T47D (cell line): ENCODE measurements at regions not wholly inside any gene's neighbourhood (a gene's known extent, or its start where the extent isn't known, plus 50 kb on each side); places are given as distances from the start of the nearest gene placed in this dataset.

ENCODE experiments used
- DNase-seq, 2 experiments: peaks; one replicate each; pipeline versions ENCODE4 v3.0.0 to v3.0.0-alpha.2; 2011 to 2012; ENCODE audit warnings: low read depth in 1 of 2, low spot score in 1 of 2
- JUND ChIP-seq: IDR thresholded peaks from 2 replicates; pipeline ENCODE4 v1.6.1; 2012; ENCODE audit warnings: low read depth
- in situ Hi-C: cut with HindIII; loops from 2 replicates; pipeline ENCODE4 v1.10.0; 2016; ENCODE audit warnings: low sequenced_read_pairs, low pct_unique_long_range_greater_than_20kb

DNA sequence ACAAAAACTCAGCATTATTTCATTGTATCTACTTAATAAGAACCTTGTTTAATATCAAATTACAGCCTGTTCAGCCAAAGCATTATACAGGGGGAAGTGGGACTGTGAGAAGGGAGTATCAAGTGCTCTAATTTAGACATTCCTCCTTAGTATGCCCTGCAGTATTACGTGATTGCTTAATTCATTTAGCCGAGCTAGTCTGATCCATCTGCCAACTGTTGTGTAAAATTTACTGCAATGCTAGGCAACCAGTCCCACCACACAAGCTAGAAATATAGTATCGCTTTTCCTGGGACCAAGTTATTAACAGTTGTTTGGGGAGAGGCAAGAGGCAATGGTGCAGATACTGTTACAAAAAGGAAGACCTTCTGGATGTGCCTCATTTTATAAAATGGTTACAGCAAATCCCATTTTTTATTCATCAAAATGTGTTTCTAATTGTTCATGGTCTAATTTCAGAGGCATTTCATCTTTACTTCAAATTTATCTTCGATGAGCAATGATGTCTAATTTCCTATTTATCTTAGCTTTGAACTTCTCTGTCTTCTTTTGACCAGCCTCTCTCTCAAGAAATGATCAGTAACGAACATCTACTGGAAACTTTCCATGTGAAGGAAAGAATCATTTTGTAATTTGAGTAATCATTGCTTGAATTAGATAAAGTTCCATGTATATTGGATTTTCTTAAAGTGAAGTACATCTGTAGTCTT, 283.3 kb downstream of the DUSP10 start:
- no peak for TF ChIP-seq JUND
- DNase-seq = no peak
- in situ Hi-C loops = no loop called here

DNA sequence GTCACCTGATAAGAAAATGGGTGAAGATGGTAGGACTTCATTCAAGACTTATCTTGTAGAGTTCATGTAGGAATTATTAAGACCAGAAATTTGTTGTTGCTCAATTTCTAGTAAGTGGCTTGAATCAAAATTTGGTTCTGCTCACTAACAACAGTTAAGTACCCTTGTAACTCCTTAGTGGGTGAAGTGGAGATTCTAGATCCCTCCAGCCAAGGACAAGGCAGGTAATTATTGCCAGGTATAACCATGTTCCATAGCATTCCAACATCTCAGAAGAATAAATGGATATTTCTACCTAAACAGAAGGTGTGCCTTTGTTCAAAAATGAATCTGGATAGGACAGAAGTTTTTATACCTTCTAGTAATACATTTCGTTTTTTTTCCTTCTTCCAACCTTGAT, 282.3 kb downstream of the DUSP10 start:
- DNase-seq = no peak
- in situ Hi-C loops = no loop called here
- TF ChIP-seq JUND = no peak

DNA sequence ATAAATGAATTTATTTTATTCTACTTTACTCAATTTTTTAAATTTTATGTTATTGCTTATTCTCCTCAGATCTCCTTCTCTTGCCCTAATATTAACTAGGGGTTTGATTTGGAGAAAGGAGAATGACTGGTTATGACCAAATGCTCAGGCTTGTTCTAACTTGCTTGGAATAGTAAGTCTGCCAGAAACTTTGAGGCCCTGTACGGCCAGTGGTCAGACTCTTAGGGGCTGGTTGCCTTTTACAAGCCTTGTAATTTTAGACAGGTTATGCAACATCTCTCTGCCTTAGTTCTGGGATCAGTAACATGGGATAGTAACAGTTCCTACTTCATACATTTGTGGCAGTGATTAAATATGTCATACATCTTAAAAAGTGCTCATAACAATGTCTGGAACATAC, 279.5 kb downstream of the DUSP10 start:
- in situ Hi-C loops = no loop called here
- DNase-seq = no peak
- TF ChIP-seq JUND = no peak

DNA sequence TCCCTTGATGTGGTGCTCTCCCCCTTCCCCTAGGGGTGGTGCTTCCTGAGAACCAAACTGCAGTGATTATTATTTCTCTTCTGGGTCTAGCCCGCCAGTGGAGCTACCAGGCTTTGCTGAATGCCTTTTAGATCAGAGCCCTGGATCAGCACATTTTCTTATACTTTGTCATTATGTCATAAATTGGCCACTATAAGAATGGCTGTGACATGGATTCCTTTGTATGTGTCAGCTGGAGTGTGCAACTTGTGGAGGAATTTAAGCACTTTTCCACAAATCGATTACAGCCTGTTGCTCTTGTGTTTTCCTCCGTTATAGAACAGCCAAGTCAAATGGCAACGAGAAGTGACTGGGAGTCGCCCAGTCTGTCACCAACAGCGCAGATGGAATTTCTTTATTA, 273.3 kb downstream of the DUSP10 start:
- no peak for TF ChIP-seq JUND
- no peak for DNase-seq
- in situ Hi-C loops = no loop called here

DNA sequence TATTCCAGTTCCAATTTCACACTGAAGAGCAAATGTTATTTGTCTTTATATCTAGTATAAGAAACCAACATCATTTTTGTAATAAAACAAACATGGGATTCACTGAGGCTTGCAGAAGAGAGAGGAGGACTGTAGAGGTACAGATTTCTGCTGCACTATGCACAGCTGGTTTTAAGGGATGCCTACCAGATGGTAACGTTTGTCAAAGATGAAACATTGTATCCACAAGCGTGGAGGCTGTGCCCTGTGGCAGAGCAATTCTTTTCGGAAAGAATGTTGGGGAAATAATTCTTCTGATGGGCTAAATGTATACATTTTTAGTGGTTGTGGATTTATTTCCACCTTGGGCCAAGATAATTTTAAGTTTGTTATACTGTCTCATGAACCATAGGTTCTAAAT, 272.4 kb downstream of the DUSP10 start:
- in situ Hi-C loops = no loop called here
- DNase-seq = no peak
- no peak for TF ChIP-seq JUND

DNA sequence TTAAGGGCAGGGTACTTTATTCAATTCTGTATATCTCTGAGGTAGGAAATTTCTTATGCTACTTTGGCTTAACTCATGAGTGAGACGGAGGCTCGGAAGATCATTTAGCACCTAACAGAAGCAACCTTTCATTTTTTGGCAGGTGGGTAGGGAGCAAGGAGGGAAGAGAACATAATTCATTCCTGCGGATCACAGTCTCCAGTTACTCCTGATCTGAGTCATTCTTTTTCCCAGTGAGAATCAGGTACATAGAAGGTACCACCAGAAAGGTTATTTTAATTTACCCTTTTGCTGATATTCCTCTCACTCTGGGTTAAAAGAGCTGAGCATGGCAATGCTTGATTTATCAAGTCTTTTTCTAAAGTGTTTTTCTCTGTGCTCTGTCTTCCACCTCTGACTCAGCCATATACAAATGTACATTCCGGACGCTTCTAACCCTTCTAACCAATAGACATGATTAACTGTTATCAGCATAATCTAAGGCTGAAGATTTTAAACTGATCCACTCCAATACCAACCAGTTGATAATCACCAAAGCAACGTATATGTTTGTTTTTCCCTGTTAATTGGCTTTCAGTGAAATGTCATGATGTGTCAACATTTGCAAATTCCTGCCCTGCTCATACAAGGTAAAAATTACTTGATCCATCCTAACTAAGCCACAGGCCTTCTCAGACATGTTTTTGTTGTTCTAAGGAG, 271.7 kb downstream of the DUSP10 start:
- in situ Hi-C loops = no loop called here
- TF ChIP-seq JUND = no peak
- no peak for DNase-seq

DNA sequence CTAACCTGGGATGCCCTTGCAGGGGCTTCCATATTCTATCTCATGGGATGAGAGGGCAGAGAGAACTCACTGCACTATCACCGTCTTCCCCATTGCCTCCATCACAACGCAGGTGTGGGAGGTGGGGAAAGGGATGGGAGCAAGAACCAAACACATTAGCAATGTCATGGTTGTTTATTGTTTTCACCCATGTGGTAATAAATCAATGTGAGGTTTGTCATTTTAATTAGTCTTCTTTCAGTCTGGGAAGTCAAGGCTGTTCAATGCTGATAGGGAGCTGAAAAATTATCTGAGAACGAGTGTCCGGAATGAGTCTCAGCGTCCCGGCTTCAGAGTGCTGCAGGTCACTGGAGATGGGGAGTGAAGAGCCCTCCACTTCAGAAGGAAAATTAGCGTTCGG, 268.5 kb downstream of the DUSP10 start:
- DNase-seq = no peak
- in situ Hi-C loops = no loop called here
- TF ChIP-seq JUND = no peak

DNA sequence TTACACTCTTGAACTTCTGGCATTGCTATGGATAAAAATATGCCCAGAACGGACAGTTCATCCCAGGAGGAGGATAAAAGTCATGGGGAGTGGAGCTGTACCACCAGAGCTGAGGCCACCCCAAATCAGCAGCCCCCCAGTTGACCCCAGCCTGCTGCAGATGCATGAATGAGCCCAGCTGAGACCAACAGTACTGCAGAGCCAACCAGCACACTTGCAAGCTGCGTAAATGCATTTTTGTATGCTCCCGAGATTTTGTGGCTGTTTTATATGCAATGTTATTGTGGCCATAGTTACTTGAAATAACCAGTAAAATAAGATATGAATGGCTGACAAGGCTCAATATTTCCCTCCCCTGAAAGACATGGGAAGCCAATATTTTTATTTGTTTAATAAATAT, 264.6 kb downstream of the DUSP10 start:
- in situ Hi-C loops = no loop called here
- TF ChIP-seq JUND = no peak
- DNase-seq = no peak

DNA sequence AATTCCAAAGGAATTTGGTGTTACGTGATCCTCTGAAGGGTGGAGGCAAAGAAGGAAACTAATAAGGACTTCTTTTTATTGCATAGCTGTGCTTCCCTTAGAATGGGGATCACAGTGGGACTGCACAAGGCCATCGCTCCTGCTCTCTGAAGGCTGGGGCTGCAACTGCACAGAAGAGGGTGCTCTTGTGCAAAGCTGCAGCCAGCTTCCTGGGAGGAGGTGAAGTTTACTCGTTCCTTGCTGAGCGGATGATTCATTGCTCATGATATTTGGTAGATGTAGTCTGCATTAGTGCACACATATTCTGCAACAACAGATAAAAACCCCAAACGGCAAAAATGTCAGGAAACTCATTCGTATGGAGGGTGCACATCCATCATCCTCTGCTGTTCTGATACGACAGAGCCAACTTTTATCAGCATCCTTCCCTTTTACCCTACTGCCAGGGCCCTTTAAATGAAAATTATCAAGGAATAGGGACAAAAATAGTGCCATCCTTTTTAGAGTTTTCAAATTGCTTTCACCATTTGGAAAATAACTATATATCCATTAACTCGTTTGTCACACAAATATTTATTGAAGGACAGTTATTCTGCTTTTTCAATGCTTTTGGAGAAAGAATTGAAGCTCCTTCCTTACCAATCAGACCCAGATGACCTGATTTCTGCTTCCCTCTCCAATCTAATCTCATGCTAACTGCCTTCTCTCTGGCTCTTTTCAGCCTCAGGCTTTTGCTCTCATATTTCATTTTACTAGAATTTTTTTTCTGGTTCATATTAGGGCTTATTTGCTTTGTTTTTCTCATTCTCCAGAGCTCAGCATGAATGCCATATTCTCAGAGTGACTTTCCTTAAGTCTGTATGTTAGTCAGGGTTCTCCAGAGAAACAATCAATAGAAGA, 263.6 kb downstream of the DUSP10 start:
- in situ Hi-C loops = no loop called here
- peak in 1 of 2 experiments; percentile 62 for DNase-seq
- no peak for TF ChIP-seq JUND

DNA sequence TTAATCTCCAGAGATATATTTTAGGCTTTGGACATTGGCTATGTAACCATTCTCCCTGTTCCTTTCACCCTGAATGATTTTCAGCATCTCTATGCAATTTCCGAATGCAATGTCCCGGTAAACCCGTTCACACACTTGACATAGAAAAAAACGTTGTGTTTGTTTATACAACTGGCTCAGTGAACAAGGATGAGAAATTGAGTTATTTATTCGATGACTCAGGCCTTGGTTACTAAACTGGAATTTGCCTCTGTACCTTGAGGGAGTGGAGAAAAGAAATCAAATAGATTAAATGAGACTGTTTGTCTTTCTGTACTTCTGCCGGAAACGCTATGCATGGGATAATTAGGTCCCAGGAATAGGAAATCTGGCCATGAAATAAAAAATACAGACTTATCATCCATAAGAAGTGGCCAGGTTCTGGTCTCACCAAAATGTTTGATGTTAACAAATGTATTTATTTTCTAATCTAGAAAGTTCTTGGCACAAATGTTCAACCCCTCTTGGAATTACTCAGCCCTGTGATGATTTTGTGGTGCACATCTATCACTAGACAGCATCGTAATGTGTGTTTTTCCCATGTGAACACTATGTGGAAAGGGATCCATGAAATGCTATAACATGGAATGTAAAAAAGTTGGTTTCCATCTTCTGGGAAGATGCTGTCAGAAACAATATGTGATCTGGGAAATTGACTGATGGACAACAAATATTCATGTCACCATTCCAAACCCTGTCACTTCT, 253.9 kb downstream of the DUSP10 start:
- no peak for DNase-seq
- in situ Hi-C loops = no loop called here
- no peak for TF ChIP-seq JUND

DNA sequence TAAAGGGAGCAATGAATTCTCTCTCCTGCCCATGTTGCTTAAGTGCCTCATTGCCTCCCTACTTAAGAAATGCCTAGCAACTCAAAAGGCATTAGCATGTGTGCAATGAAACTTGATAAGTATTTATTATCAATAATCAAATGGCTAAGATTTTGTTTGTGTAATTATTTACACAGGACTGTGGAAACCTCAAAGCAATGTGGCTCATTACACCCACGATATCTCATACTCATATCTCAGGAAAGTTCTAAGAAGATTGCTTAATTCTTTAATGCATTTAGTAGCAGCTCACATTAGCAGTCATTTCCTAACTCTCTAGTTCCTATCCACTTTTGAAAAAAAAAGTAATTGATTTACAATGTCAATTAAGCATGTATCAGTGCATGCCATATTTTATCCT, 253.3 kb downstream of the DUSP10 start:
- in situ Hi-C loops = no loop called here
- no peak for TF ChIP-seq JUND
- no peak for DNase-seq

DNA sequence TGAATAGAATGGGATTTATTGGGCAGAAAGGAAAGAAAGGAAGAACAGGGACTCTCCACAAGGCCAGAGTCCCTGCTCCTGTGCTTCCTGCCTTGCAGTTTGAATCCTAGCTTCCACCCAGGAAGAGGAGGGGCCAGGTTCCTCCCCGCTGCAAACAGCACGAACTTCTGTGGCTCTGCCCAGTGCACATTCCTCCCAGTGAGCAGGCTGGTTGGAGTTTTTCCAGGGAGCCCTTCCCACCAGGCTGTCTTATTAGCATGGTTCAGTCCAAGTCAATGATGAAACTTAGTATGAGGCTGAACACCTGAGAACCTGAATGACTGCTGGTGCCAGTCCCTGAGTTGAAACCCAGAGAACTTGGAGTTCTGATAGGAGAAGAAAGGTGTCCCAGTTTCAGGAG, 247.2 kb downstream of the DUSP10 start:
- in situ Hi-C loops = no loop called here
- DNase-seq = no peak
- TF ChIP-seq JUND = no peak
